SU-DHL-6 (cell line): ENCODE measurements at regions not wholly inside any gene's neighbourhood (a gene's known extent, or its start where the extent isn't known, plus 50 kb on each side); places are given as distances from the start of the nearest gene placed in this dataset.

Experiments
- H2AFZ ChIP-seq: fragments of 200-600 bp; sonication (generic); 2 replicates; pipeline ENCODE4 v1.6.1; 2014; ENCODE audit warnings: low read depth, mild to moderate bottlenecking, moderate library complexity, mixed read lengths, antibody characterized with exemption, low read length; ENCODE audit not compliant: severe bottlenecking
- H3F3A ChIP-seq: fragments of 200-600 bp; shearing (Covaris generic); 2 replicates; pipeline ENCODE4 v1.6.0; 2016; ENCODE audit warnings: antibody characterized with exemption, mild to moderate bottlenecking; ENCODE audit not compliant: insufficient read depth
- H3K27ac ChIP-seq: fragments of 200-600 bp; sonication (generic); 2 replicates; pipeline ENCODE4 v1.5.1; 2016; ENCODE audit warnings: low read depth, mild to moderate bottlenecking, low read length, moderate library complexity, mixed read lengths
- H3K27me3 ChIP-seq: fragments of 200-600 bp; sonication (generic), shearing (Covaris generic); 2 replicates; pipeline ENCODE4 v1.6.0; 2014; ENCODE audit warnings: mild to moderate bottlenecking, low read length
- H3K36me3 ChIP-seq: fragments of 200-600 bp; sonication (generic); 2 replicates; pipeline ENCODE4 v1.6.1; 2014; ENCODE audit warnings: mild to moderate bottlenecking, low read length, mixed read lengths
- H3K4me2 ChIP-seq: fragments of 300-600, 200-600 bp; shearing (Covaris generic), sonication (generic); 2 replicates; pipeline ENCODE4 v1.6.0; 2014; ENCODE audit warnings: low read length, low read depth, mild to moderate bottlenecking; ENCODE audit not compliant: poor library complexity, severe bottlenecking
- H3K4me3 ChIP-seq: fragments of 200-600 bp; sonication (generic); 2 replicates; pipeline ENCODE4 v1.5.1; 2014; ENCODE audit warnings: antibody characterized with exemption, low read length, mild to moderate bottlenecking, mixed read lengths; ENCODE audit not compliant: insufficient read depth, poor library complexity, severe bottlenecking
- H3K79me2 ChIP-seq: fragments of 200-600 bp; sonication (generic); 2 replicates; pipeline ENCODE4 v1.6.1; 2014; ENCODE audit warnings: mild to moderate bottlenecking, low read length, moderate library complexity; ENCODE audit not compliant: insufficient read depth
- H3K9ac ChIP-seq: fragments of 200-600 bp; sonication (generic); 2 replicates; pipeline ENCODE4 v1.7.0; 2014; ENCODE audit warnings: mild to moderate bottlenecking, low read length
- H3K9me2 ChIP-seq: fragments of 200-600 bp; sonication (generic); replicated peaks from 2 replicates; pipeline ENCODE4 v1.6.1; 2014; ENCODE audit warnings: low read length; ENCODE audit not compliant: insufficient read depth
- H3K9me3 ChIP-seq: fragments of 200-600 bp; sonication (generic); 2 replicates; pipeline ENCODE4 v1.6.1; 2014; ENCODE audit warnings: low read length, mixed read lengths; ENCODE audit not compliant: insufficient read depth
- H4K20me1 ChIP-seq: fragments of 200-600 bp; sonication (generic); 2 replicates; pipeline ENCODE4 v1.6.1; 2014; ENCODE audit warnings: low read depth, mild to moderate bottlenecking, antibody characterized with exemption, low read length, moderate library complexity, mixed read lengths
- CTCF ChIP-seq: fragments of 200-600 bp; sonication (generic); IDR thresholded peaks from one replicate; pipeline ENCODE4 v1.5.1; 2017; ENCODE audit warnings: antibody characterized with exemption, mild to moderate bottlenecking, low read length, moderate library complexity; ENCODE audit not compliant: insufficient read depth, poor library complexity, severe bottlenecking
- EZH2phosphoT487 ChIP-seq: fragments of 200-600 bp; sonication (generic), shearing (Covaris generic); conservative IDR thresholded peaks from 2 replicates; pipeline ENCODE4 v1.6.1; 2018; ENCODE audit warnings: mild to moderate bottlenecking, antibody characterized with exemption, low read length, moderate library complexity, mixed read lengths

GRCh38 chr2:5951471-5951870 lies 259.3 kb downstream of the SOX11 start:
- no peaks in the 10 kb centered on the region for H4K20me1 ChIP-seq
- no peak overlapping the region for H2AFZ ChIP-seq
- no peak overlapping the region for H3K4me3 ChIP-seq
- TF ChIP-seq CTCF (no peak), EZH2phosphoT487 (no peak)
- no peaks in the 10 kb centered on the region for H3K9me3 ChIP-seq
- no peak overlapping the region for H3K4me2 ChIP-seq
- no peaks in the 10 kb centered on the region for H3K27me3 ChIP-seq
- no peaks in the 10 kb centered on the region for H3F3A ChIP-seq
- H3K27ac ChIP-seq, result no peak overlapping the region
- H3K79me2 ChIP-seq, result no peaks in the 10 kb centered on the region
- no peak overlapping the region for H3K9ac ChIP-seq
- no peaks in the 10 kb centered on the region for H3K36me3 ChIP-seq
- H3K9me2 ChIP-seq, result no peaks in the 10 kb centered on the region

- no peaks in the 10 kb centered on the region for H3K36me3 ChIP-seq
- H3K9me2 ChIP-seq, result no peaks in the 10 kb centered on the region
- no peak overlapping the region for H3K4me2 ChIP-seq
- no peak overlapping the region for H2AFZ ChIP-seq
- no peak for TF ChIP-seq EZH2phosphoT487
- no peak for TF ChIP-seq CTCF
- no peaks in the 10 kb centered on the region for H3F3A ChIP-seq
- no peak overlapping the region for H3K4me3 ChIP-seq
- H3K27me3 ChIP-seq, result no peaks in the 10 kb centered on the region
- no peaks in the 10 kb centered on the region for H3K79me2 ChIP-seq
- no peaks in the 10 kb centered on the region for H4K20me1 ChIP-seq
- H3K27ac ChIP-seq, result no peak overlapping the region
- no peaks in the 10 kb centered on the region for H3K9me3 ChIP-seq
- no peak overlapping the region for H3K9ac ChIP-seq
Measured at GRCh38 chr2:5953525-5953924, 261.3 kb downstream of the SOX11 start.

GRCh38 chr2:5954509-5954908 lies 262.3 kb downstream of the SOX11 start:
- Histone ChIP-seq H2AFZ (no peak overlapping the region), H3K79me2 (no peaks in the 10 kb centered on the region), H3K4me3 (no peak overlapping the region), H4K20me1 (no peaks in the 10 kb centered on the region), H3K9me2 (no peaks in the 10 kb centered on the region), H3K9me3 (no peaks in the 10 kb centered on the region), H3F3A (no peaks in the 10 kb centered on the region), H3K27me3 (no peaks in the 10 kb centered on the region), H3K27ac (no peak overlapping the region), H3K4me2 (no peak overlapping the region), H3K9ac (no peak overlapping the region), H3K36me3 (no peaks in the 10 kb centered on the region)
- TF ChIP-seq CTCF, result no peak
- no peak for TF ChIP-seq EZH2phosphoT487

- Histone ChIP-seq H2AFZ (no peak overlapping the region), H3F3A (no peaks in the 10 kb centered on the region), H3K4me3 (no peak overlapping the region), H3K9me2 (no peaks in the 10 kb centered on the region), H3K27ac (no peak overlapping the region), H3K27me3 (no peaks in the 10 kb centered on the region), H4K20me1 (no peaks in the 10 kb centered on the region), H3K4me2 (no peak overlapping the region), H3K9me3 (no peaks in the 10 kb centered on the region), H3K36me3 (no peaks in the 10 kb centered on the region), H3K9ac (no peak overlapping the region), H3K79me2 (no peaks in the 10 kb centered on the region)
- TF ChIP-seq EZH2phosphoT487 (no peak), CTCF (no peak)
Measured at GRCh38 chr2:5955921-5956320, 263.7 kb downstream of the SOX11 start.
